ENCODE measurements at regions not wholly inside any gene's neighbourhood (a gene's known extent, or its start where the extent isn't known, plus 50 kb on each side); places are given as distances from the start of the nearest gene placed in this dataset.

- Histone ChIP-seq H3F3A (ENCODE audit: insufficient read depth, low read length) (no peaks in the 10 kb centered on the region), H3K36me3 (replicated peaks; ENCODE audit: insufficient read depth, low read length) (no peaks in the 10 kb centered on the region), H3K4me1 (ENCODE audit: low read length) (no peaks in the 10 kb centered on the region), H3K9ac (ENCODE audit: low read length) (no peak overlapping the region), H3K4me2 (ENCODE audit: low read depth, low read length) (no peak overlapping the region), H2AFZ (ENCODE audit: low read length) (no peak overlapping the region), H3K27ac (ENCODE audit: low read length) (no peak overlapping the region), H3K9me2 (replicated peaks; ENCODE audit: insufficient read depth, low read length) (no peaks in the 10 kb centered on the region), H4K20me1 (ENCODE audit: insufficient read depth, low read length) (no peaks in the 10 kb centered on the region), H3K4me3 (ENCODE audit: low read length) (no peak overlapping the region), H3K9me3 (replicated peaks; ENCODE audit: insufficient read depth, low read length) (no peaks in the 10 kb centered on the region), H3K79me2 (ENCODE audit: low read length) (no peaks in the 10 kb centered on the region), H3K27me3 (replicated peaks; ENCODE audit: insufficient read depth, low read length) (no peaks in the 10 kb centered on the region)
- DNase-seq: no peak
- TF ChIP-seq EZH2 (optimal IDR thresholded peaks at IDR 0.05; ENCODE audit: low read depth, low read length) (no peak), EZH2phosphoT487 (IDR thresholded peaks at IDR 0.05; ENCODE audit: low read length) (no peak), CTCF (IDR thresholded peaks at IDR 0.05; ENCODE audit: low read length) (no peak)
Observed at GRCh38 chr18:67290421-67290820, 226.1 kb downstream of the DSEL start.

DNA sequence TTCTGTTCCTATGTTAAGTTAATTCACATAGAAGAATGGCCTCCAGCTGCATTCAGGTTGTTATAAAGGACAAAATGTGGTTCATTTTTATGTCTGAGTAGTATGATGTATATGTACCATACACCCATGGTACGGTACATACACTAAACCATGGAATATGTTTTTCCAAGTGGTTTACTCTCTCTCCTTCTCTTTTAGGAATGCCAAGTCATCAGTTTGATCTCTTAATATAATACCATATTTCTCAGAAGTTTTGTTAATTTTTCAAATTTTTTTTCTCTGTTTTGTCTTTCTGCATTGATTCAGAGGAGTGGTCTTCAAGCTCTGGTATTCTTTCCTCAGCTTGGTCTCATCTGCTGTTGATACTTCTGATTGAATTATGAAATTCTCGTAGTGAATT lies 230.9 kb downstream of the DSEL start:
- no peak for TF ChIP-seq EZH2phosphoT487 (IDR thresholded peaks at IDR 0.05; ENCODE audit: low read length)
- no peak for TF ChIP-seq CTCF (IDR thresholded peaks at IDR 0.05; ENCODE audit: low read length)
- TF ChIP-seq EZH2 (optimal IDR thresholded peaks at IDR 0.05; ENCODE audit: low read depth, low read length): no peak
- no peak overlapping the region for H3K4me3 ChIP-seq (ENCODE audit: low read length)
- H3K79me2 ChIP-seq (ENCODE audit: low read length): no peaks in the 10 kb centered on the region
- H3K36me3 ChIP-seq (replicated peaks; ENCODE audit: insufficient read depth, low read length): no peaks in the 10 kb centered on the region
- H3K4me1 ChIP-seq (ENCODE audit: low read length): no peaks in the 10 kb centered on the region
- no peaks in the 10 kb centered on the region for H3K9me2 ChIP-seq (replicated peaks; ENCODE audit: insufficient read depth, low read length)
- H3K9ac ChIP-seq (ENCODE audit: low read length): no peak overlapping the region
- no peaks in the 10 kb centered on the region for H3K9me3 ChIP-seq (replicated peaks; ENCODE audit: insufficient read depth, low read length)
- no peaks in the 10 kb centered on the region for H4K20me1 ChIP-seq (ENCODE audit: insufficient read depth, low read length)
- DNase-seq: no peak
- H3K27me3 ChIP-seq (replicated peaks; ENCODE audit: insufficient read depth, low read length): no peaks in the 10 kb centered on the region
- H3F3A ChIP-seq (ENCODE audit: insufficient read depth, low read length): no peaks in the 10 kb centered on the region
- no peak overlapping the region for H2AFZ ChIP-seq (ENCODE audit: low read length)
- H3K27ac ChIP-seq (ENCODE audit: low read length): no peak overlapping the region
- H3K4me2 ChIP-seq (ENCODE audit: low read depth, low read length): no peak overlapping the region

GRCh38 chr18:67282796-67283195 lies 233.7 kb downstream of the DSEL start:
- Histone ChIP-seq H3K36me3 (replicated peaks; ENCODE audit: insufficient read depth, low read length) (no peaks in the 10 kb centered on the region), H3F3A (ENCODE audit: insufficient read depth, low read length) (no peaks in the 10 kb centered on the region), H3K27ac (ENCODE audit: low read length) (no peak overlapping the region), H3K9me3 (replicated peaks; ENCODE audit: insufficient read depth, low read length) (no peaks in the 10 kb centered on the region), H3K27me3 (replicated peaks; ENCODE audit: insufficient read depth, low read length) (no peaks in the 10 kb centered on the region), H2AFZ (ENCODE audit: low read length) (no peak overlapping the region), H3K4me2 (ENCODE audit: low read depth, low read length) (no peak overlapping the region), H3K9ac (ENCODE audit: low read length) (no peak overlapping the region), H3K4me3 (ENCODE audit: low read length) (no peak overlapping the region), H3K4me1 (ENCODE audit: low read length) (no peaks in the 10 kb centered on the region), H4K20me1 (ENCODE audit: insufficient read depth, low read length) (no peaks in the 10 kb centered on the region), H3K79me2 (ENCODE audit: low read length) (no peaks in the 10 kb centered on the region), H3K9me2 (replicated peaks; ENCODE audit: insufficient read depth, low read length) (no peaks in the 10 kb centered on the region)
- no peak for DNase-seq
- TF ChIP-seq EZH2phosphoT487 (IDR thresholded peaks at IDR 0.05; ENCODE audit: low read length): no peak
- TF ChIP-seq CTCF (IDR thresholded peaks at IDR 0.05; ENCODE audit: low read length): no peak
- TF ChIP-seq EZH2 (optimal IDR thresholded peaks at IDR 0.05; ENCODE audit: low read depth, low read length): no peak
